ENCODE measurements at regions not wholly inside any gene's neighbourhood (a gene's known extent, or its start where the extent isn't known, plus 50 kb on each side); places are given as distances from the start of the nearest gene placed in this dataset.

GRCh38 chr5:107285772-107286171, 385.0 kb downstream of the EFNA5 start:
- TF ChIP-seq CTCF (conservative IDR thresholded peaks at IDR 0.05; ENCODE audit: low read length) (no peak), EZH2phosphoT487 (IDR thresholded peaks at IDR 0.05; ENCODE audit: borderline replicate concordance, low read depth, low read length) (no peak)
